Fibroblast of skin of right biceps (primary cell): ENCODE measurements at regions not wholly inside any gene's neighbourhood (a gene's known extent, or its start where the extent isn't known, plus 50 kb on each side); places are given as distances from the start of the nearest gene placed in this dataset.
A peak's percentile ranks its signal among the peaks of the same experiment; 100 is the strongest.
"Not testable (repeated sequence)": the region's sequence is repeated elsewhere in the genome, so short reads cannot be mapped to it uniquely, and the experiment has no call there.

Source experiments
- DNase-seq: peaks from one replicate; pipeline ENCODE4 v3.0.0-alpha.2; 2013

DNA sequence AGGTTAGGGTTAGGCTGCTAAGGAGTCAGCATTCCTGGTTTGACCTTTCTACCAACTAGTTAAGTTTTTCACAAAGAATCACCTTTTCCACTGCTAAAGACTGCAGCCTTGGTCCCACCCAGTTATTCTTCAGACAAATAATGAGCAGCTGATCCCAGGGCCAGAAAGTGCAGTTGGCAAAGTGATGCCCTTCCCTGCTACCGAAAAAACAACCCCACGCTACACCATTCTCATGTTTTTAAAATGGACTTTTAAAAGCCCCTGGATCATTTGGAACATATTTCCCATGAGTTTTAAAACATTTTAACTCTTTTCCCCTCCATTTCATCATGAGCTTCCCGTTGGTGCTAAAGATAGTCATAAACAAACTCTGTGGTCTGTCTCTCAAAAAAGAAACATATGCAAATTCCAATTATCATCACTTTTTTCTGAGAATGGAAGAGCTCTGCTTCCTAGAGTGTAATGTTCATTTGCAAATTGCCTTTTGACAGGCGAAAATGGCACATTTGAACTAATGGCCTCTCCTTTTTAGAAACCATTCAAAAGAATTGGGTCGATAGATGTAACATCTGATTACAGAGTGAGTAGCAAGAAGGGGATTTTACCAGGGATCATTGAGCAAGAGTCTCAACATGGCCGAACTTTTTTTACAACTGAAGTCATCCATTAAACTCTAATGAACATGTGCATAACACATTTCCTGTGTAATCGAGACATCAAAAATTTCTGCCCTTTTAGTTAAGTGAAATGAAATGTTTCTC, 129.3 kb upstream of the RAP1B start:
- DNase-seq, result peak; percentile 62

DNA sequence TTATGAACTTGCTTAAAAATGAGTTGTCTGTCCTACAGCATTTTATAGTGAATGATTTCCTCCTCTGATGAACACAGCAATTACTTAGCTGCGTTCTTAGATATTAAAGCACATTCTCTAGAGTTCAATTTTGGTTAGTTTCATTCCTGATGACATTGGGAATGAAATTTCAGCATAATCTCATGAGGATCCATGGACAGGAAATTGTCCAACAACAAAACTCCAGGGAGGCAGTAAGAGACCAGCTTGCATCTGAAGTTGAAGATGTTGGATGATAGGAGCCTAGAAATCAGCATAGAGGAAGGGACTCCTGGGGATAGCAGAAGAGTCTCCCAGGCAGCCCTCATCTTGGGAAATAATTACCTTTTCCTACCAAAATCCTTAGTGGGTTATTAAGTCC, 128.7 kb upstream of the RAP1B start:
- peak; percentile 77 for DNase-seq

DNA sequence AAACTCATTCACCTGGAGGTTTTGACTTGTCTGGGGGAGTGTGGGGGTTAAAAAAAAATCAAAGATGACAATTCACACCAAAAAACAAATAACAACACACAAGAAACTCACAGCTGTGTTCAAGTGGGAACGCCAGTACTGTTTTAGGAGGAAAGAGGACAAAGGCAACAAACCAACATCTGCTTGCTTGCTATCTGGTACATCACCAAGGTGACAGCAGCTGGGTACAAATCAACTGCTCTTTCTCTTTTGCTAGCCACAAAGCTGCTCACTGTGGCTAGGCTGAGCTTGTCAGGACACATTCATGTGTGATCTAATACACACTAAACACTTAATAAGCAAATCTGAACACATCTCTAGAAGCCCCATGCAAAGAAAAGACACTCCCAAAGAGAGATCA, 128.0 kb upstream of the RAP1B start:
- peak; percentile 11 for DNase-seq

- peak; percentile 81 for DNase-seq
These were observed 126.9 kb upstream of the RAP1B start for GRCh38 chr12:68483592-68484383.

GRCh38 chr12:68484578-68484977, 126.1 kb upstream of the RAP1B start:
- not testable (repeated sequence) for DNase-seq

DNA sequence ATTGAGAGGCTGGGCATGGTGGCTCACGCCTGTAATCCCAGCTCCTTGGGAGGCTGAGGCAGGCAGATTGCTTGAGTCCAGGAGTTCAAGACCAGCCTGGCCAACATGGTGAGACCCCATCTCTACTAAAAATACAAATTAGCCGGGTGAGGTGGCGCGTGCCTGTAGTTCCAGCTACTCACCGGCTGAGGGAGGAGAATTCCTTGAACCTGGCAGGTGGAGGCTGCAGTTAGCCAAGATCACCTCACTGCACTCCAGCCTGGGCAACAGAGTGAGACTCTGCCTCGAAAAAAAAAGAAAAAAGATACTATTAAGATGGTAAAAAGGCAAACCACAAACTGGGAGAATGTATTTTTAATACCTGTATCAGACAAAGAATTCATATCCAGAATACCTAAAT, 124.2 kb upstream of the RAP1B start:
- DNase-seq, result not testable (repeated sequence)

DNA sequence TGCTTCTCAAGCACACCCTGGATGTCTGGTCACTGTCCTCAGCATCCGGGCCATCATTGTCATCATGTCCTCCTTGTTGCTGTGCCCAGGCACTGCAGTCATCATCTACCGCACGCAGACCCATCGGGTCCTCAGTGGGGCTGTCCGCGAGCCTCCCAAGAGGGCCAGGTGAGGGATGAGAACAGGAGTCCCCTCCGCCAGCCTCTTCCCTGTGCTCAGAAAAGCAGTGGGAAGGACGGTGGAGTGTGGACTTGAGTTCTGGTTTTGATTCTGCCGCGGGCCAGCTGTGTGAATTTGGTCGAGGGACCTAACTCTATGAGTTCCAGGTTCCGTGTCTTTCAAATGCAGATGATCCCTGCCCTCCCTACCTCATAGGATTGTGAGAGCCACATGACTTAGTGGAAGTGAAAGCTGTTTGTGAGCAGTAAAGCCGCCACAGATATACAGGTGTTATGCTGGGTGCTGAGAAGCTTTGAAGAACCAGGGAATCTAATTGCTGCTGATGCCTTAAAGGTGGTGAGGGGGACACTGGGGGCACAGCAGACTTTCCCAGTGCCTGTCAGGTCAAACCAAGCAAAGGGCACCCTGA, 122.9 kb upstream of the RAP1B start:
- DNase-seq, result no peak

GRCh38 chr12:68489273-68489672, 121.4 kb upstream of the RAP1B start:
- DNase-seq, result no peak

DNA sequence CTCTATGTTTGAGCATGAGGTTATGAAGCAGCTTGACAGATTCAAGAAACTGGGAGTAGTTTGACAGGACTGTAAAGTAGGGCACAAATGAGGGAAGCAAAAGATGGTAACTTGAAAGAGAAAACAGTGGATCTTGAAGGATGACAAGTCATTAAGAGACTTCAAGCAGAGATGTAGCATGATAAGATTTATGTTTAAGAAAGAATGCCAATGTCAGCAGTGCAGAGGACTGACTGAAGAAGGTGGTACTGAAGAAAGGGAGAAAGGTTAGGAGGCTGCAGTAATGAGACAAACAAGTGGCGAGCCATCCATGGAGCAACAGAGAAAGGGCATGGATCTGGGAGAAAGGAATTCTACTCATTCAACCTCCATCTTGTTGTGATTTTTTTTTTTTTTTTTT, 120.2 kb upstream of the RAP1B start:
- DNase-seq, result no peak

DNA sequence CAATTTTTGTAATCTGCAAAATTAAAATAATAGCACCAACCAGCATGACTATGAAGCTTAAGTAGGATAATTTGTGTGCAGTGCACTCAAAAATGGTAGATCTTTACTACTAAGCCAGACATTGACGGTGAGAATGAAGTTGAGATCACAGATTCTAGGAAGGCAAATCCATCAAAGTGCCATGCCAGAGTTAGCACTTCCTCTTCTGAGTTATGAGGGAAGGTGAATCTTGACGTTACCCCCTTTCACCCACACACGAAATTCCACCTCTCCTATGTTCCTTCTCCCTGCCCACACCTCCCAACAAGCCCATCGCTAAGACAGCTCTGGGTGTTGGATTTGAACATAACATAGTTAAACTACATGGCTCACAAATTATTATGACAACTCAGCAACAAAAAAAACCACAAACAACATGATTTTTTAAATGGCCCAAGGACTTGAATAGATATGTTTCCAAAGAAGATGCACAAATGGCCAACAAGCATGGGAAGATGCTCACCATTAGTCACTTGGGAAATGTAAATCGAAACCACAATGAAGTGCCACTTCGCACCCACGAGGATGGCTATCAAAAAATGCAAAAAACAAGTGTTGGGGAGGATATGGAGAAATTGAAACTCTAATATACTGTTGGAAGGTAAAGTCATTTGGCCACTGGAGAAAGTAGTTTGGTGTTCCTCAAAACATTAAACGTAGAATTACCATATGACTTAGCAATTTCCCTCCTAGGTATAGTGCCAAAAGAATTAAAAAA, 119.3 kb upstream of the RAP1B start:
- DNase-seq, result no peak

GRCh38 chr12:68495336-68496070, 115.2 kb upstream of the RAP1B start:
- peak; percentile 72 for DNase-seq

DNA sequence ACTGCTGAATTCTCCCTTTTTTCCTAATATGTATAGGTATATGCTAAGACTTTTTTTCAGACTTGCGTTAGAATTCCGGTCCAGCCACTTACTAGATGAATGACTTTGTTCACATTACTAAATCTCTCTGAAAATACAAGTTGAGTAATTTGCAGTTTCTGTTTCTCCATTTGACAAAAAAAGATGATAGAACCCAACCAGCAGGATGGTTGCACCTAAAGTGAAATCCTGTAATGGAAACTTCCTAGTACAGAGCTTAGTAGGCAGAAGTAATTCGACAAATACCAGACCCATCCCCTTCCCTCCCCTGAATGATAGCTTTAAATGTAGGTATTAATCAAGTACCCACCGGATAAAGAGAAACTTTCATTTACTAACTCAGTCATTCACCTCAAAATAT, 113.6 kb upstream of the RAP1B start:
- peak; percentile 8 for DNase-seq

GRCh38 chr12:68497702-68498101, 113.0 kb upstream of the RAP1B start:
- peak; percentile 100 for DNase-seq

GRCh38 chr12:68498736-68499135, 112.0 kb upstream of the RAP1B start:
- DNase-seq, result no peak

DNA sequence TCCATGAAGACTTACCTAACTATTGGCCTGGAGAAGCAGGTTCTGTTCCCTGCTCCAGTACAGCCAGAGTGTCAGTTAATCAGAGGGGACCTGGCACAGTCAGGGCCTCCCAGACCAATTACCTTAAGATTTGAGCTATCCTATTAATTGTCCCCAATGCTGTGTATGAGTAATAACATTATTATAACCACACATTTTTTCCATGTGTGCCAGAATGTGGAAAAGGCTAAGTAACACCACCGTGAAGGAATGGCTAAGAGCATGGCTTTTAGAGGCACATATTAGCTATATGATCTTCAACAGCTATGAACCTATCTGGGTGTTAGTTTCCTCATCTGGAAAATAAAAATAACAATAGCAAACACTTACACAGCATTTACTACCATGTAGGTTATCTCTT, 111.1 kb upstream of the RAP1B start:
- DNase-seq, result peak; percentile 54

DNA sequence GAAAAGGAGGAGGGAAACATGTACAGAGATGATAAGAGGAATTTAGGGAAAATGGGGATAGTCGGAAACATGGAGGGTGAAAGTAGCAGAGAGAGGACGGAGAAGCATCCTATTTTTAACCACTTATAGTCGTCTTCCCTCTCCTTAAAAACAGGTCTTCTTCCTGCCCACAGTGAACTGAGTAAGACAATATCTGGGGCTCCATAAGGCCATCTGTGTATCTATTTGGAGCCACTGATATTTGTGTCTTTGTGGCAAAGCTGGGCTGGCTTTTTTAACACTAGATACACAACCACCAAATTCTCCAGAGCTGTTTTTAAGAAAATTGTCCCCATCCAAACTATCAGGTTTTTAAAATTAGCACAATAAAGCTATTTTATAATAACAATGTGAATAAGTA, 109.5 kb upstream of the RAP1B start:
- DNase-seq, result no peak

DNA sequence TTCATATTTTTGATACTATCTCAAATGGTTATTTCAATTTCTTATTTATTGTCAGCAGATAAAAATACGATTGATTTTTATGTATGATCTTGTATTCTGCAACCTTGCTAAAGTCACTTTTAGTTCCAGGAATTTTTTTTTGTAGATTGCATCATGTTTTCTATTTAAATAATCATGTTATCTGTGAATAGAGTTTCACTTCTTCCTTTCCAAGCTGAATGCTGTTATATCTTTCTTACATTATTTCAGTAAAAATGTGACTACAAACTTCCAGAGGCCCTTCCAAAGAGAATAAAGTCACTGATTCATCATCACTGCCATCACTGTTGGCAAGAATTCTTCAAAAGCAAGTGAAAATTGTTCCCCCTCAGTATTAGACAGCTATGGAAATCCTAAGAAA, 104.7 kb upstream of the RAP1B start:
- DNase-seq, result no peak

DNA sequence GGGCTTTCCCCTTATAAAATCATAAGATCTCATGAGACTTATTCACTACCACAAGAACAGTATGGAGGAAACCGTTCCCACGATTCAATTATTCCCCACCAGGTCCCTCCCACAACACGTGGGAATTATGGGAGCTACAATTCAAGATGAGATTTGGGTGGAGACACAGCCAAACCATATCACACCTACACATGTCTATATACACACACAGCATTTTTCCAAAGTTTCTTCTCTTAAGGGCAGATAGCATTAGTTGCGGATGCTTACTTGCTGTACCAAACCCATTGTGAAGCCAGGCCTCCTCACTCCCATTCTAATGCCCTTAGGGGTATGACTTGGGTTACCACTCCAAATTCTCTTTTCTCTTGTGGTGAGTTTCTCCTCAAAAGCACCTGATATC, 104.1 kb upstream of the RAP1B start:
- DNase-seq, result no peak

DNA sequence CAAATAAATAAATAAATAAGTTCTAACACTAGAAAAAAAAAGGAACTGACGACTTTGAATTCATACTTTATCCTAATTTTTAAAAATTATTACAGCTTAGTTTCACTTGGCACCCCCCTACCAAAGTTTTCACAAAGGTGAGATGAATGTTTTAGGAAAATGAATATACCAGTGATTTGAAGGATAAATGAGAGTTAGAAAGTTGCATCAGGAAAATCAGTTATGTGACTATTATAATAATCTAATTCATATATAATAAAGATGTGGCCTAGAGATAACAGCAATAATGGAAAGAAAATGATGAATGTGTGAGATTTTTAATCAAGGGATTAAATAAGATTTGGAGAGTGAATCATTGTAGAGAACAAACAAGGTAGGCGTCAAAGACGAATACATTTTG, 103.0 kb upstream of the RAP1B start:
- no peak for DNase-seq

- no peak for DNase-seq
These were observed 102.1 kb upstream of the RAP1B start for GRCh38 chr12:68508576-68508975.

DNA sequence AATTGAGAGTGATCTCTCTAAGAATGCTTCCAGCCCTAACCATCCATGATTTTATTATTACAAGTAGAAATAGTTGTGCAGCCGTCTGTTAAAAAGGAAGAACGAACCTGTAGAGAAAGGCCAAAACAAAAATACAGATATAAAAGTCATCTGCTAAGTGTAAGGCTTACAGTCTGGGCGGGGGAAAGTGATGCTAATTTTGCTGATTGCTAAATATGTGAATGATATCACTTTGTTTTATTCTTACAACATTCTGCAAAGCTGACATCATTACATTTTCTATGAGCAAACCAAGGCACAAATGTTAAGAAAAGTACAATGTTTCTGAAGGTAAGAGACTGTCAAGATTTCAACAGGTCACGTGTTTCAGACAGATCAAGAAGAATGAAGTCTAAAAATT, 101.5 kb upstream of the RAP1B start:
- no peak for DNase-seq

DNA sequence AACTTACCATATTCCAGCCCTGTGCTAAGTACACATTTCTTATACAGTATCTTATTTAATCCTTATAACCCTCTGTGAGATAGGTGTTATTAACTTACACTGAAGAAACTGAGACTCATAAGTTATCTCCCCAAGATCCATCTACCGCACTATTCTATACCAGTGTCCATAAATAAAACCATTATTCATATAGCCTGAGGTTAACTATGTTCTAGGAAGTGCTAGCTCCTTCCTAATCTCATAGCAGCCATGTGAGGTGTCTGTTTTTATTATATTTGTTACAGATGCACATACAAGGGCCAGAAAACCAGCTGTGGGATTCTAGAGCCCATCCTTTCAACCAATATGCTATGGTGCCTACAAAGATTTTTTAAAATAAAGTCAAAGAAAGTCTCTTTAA, 100.3 kb upstream of the RAP1B start:
- DNase-seq, result no peak
